Heart left ventricle (tissue), 16 donors: ENCODE measurements at regions not wholly inside any gene's neighbourhood (a gene's known extent, or its start where the extent isn't known, plus 50 kb on each side); places are given as distances from the start of the nearest gene placed in this dataset.

Experiments
- ATAC-seq, 4 donors: fragments of 200-7000 bp; cut with Tn5 transposase; one replicate each; pipeline ENCODE4 v1.9.1; 2020 to 2022; ENCODE audit warnings: moderate library complexity in 4 of 4, mild to moderate bottlenecking in 3 of 4, moderate number of reproducible peaks in 1 of 4
- DNase-seq, 5 donors: peaks; one replicate each; pipeline ENCODE4 v3.0.0-alpha.2; 2020
- H3K27ac ChIP-seq, 12 donors: fragments of 200-600 bp; sonication (generic) in 4 of 12; one replicate each; pipeline versions ENCODE4 v1.5.0 to v1.8.0; 2016 to 2022; ENCODE audit warnings: mild to moderate bottlenecking in 2 of 12
- H3K27me3 ChIP-seq, 9 donors: fragments of 200-600 bp; sonication (generic) in 2 of 9; one replicate each; pipeline versions ENCODE4 v1.5.1 to v1.8.0; 2016 to 2022; ENCODE audit warnings: mild to moderate bottlenecking in 3 of 9
- H3K36me3 ChIP-seq, 9 donors: fragments of 200-600 bp; sonication (generic) in 2 of 9; one replicate each; pipeline versions ENCODE4 v1.5.0 to v1.8.0; 2018 to 2022; ENCODE audit warnings: mild to moderate bottlenecking in 2 of 9
- H3K4me1 ChIP-seq, 12 donors: fragments of 200-600 bp; sonication (generic) in 4 of 12; one replicate each; pipeline versions ENCODE4 v1.5.0 to v1.8.0; 2016 to 2022; ENCODE audit warnings: mild to moderate bottlenecking in 3 of 12
- H3K4me3 ChIP-seq, 12 donors: fragments of 200-600 bp; sonication (generic) in 4 of 12; one replicate each; pipeline versions ENCODE4 v1.5.0 to v1.8.0; 2017 to 2022; ENCODE audit warnings: mild to moderate bottlenecking in 9 of 12, moderate library complexity in 4 of 12
- H3K9me3 ChIP-seq, 12 donors: fragments of 200-600 bp; sonication (generic) in 4 of 12; one replicate each; pipeline versions ENCODE4 v1.5.0 to v1.8.0; 2016 to 2022; ENCODE audit warnings: mild to moderate bottlenecking in 1 of 12
- POLR2A ChIP-seq, 2 donors: fragments of 450-650 bp; IDR thresholded peaks; one replicate each; pipeline ENCODE4 v1.6.1; 2017; ENCODE audit warnings: antibody characterized with exemption in 2 of 2, mild to moderate bottlenecking in 2 of 2, moderate library complexity in 2 of 2
- WGBS, 4 donors: extraction: QIAGEN DNeasy Blood & Tissue Kit in 2 of 4; methylation state at CpG; one replicate each; pipeline versions ENCODE4 v1.1.5 to v1.1.7; 2013 to 2018; 5-methylcytosine and 5-hydroxymethylcytosine counted together
- intact Hi-C, 10 donors: fragments of 100-400 bp; cut with DNase I; formaldehyde crosslinking; loops; one replicate each; pipeline versions ENCODE4 v1.11.1 to v1.14.2; 2022
- TF ChIP-seq, protein P1 (sequence below), 12 donors: fragments of 200-600 bp; sonication (generic) in 4 of 12; IDR thresholded peaks; one replicate each; pipeline versions ENCODE4 v1.5.0 to v1.8.0; 2018 to 2022; ENCODE audit warnings: antibody characterized with exemption in 12 of 12, mild to moderate bottlenecking in 5 of 12
- donor health status: ischemic (EF 13 %, LVEDD 7.1; RV severe dilation, severe dysfunction).
- donor health status: healthy with polysubstance abuse.
- donor health status: DM: no; HTN: yes; CAD: no.
- donor health status: DM: no; HTN: no; CAD: no.
- donor health status: ischemic (EF 25% LVEDD 6.9; RV normal size, moderate dysfunction).
- donor health status: ischemic (EF 25% LVEDD 5.7; RV mildly dilated, moderate dysfunction).
- donor health status: healthy.
- donor health status: DM: yes; HTN: yes; CAD: no.
- donor health status: ischemic (EF 35%, LVEDD 5.7; RV mildly dilated, moderate dysfunction).
- donor health status: nonischemic (EF 11% LVEDD 7.7; RV severe dilation, severe dysfunction).
- donor health status: DM: yes; HTN: yes; CAD: no.
- donor health status: PGD.
- donor health status: ischemic (EF 29% LVEDD 5.4; RV normal size, mild dysfunction).
- donor health status: nonischemic (EF 23%, LVEDD 6.1; RV moderate dilation, normal function).

DNA sequence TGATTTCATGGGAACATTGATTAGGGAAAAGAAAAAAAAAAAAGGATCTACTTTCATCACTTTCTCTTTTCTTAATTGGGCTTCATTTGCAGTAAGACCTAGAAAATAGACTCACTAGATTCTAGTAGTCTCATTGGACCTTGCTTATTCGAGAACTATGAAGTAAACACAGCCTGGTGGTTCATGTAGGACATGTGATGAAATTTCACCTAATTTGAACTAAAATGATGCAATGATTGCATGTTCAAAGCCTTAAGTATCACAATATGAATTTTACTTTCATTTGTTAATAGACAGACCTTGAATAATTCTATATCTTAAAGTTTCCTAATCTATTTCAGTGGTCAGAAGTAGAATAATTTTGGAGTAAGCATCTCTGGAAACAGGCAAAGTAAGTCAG is 688.9 kb upstream of the NRXN1 start:
- TF ChIP-seq POLR2A (IDR thresholded peaks at IDR 0.05): no peak
- TF ChIP-seq, protein P1, sequence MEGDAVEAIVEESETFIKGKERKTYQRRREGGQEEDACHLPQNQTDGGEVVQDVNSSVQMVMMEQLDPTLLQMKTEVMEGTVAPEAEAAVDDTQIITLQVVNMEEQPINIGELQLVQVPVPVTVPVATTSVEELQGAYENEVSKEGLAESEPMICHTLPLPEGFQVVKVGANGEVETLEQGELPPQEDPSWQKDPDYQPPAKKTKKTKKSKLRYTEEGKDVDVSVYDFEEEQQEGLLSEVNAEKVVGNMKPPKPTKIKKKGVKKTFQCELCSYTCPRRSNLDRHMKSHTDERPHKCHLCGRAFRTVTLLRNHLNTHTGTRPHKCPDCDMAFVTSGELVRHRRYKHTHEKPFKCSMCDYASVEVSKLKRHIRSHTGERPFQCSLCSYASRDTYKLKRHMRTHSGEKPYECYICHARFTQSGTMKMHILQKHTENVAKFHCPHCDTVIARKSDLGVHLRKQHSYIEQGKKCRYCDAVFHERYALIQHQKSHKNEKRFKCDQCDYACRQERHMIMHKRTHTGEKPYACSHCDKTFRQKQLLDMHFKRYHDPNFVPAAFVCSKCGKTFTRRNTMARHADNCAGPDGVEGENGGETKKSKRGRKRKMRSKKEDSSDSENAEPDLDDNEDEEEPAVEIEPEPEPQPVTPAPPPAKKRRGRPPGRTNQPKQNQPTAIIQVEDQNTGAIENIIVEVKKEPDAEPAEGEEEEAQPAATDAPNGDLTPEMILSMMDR (IDR thresholded peaks at IDR 0.05): no peak
- no peaks in the 10 kb centered on the region for H3K4me1 ChIP-seq
- DNase-seq (no peak), ATAC-seq (no peak)
- no peaks in the 10 kb centered on the region for H3K27me3 ChIP-seq
- 74 to 89% (median 78%) methylated on average over 1 of the region's 1 CpG for WGBS, 4 donors
- H3K4me3 ChIP-seq: no peak overlapping the region
- intact Hi-C loops: no loop called here
- H3K36me3 ChIP-seq: no peaks in the 10 kb centered on the region
- H3K9me3 ChIP-seq: no peaks in the 10 kb centered on the region
- no peak overlapping the region for H3K27ac ChIP-seq

DNA sequence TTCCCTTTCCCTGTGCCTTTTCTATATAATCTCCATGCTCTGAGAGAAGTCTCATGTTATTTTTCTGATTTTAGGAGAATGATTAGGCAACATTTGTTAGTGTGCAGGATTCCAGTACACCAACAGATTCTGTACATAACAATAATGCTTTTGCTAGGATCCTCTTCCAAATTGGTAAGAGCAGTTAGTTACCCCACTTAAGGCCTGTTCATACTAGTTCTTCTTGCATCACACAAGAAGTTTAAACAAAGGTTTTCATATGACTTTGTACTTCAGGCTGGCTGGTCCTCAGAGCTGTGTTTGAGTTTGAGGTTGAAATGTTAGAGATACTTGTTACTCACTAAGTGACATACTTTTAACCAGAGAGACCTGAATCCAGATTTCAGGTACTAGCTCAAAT is 686.9 kb upstream of the NRXN1 start:
- Histone ChIP-seq H3K27ac (no peak overlapping the region), H3K27me3 (no peaks in the 10 kb centered on the region), H3K36me3 (no peaks in the 10 kb centered on the region), H3K4me1 (no peaks in the 10 kb centered on the region), H3K9me3 (peaks cover 0 to 7% (median under 1%) of the 10 kb centered on the region in 12 donors), H3K4me3 (no peak overlapping the region)
- ATAC-seq (no peak), DNase-seq (no peak)
- intact Hi-C loops: no loop called here
- TF ChIP-seq POLR2A (IDR thresholded peaks at IDR 0.05): no peak
- TF ChIP-seq, protein P1 (IDR thresholded peaks at IDR 0.05): no peak

DNA sequence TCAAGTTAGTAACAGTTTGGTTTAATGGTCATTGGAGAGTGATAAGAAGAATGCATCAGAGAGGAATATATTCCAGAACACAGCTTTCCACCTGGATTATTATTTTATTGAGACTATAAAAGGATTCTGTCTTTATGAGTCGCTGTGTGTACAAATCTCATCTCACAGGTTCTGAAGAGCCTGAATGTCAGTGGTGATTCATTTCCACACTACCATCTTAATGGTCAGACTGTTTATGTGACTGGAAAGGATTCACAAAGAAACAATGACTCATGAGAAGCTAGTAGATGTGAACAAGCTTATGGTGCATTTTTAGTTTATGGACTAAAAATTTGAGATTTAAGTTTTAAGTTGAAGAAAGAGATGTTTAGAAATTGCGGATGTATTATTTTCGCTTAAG is 685.4 kb upstream of the NRXN1 start:
- no peaks in the 10 kb centered on the region for H3K36me3 ChIP-seq
- DNase-seq (no peak), ATAC-seq (no peak)
- H3K27me3 ChIP-seq: no peaks in the 10 kb centered on the region
- intact Hi-C loops: no loop called here
- no peaks in the 10 kb centered on the region for H3K4me1 ChIP-seq
- no peak overlapping the region for H3K27ac ChIP-seq
- H3K9me3 ChIP-seq: peaks cover 0 to 17% (median 10%) of the 10 kb centered on the region in 12 donors
- 89 to 91% (median 90%) methylated on average over 3 of the region's 3 CpGs for WGBS, 4 donors
- TF ChIP-seq, protein P1 (IDR thresholded peaks at IDR 0.05): no peak
- TF ChIP-seq POLR2A (IDR thresholded peaks at IDR 0.05): no peak
- H3K4me3 ChIP-seq: no peak overlapping the region

DNA sequence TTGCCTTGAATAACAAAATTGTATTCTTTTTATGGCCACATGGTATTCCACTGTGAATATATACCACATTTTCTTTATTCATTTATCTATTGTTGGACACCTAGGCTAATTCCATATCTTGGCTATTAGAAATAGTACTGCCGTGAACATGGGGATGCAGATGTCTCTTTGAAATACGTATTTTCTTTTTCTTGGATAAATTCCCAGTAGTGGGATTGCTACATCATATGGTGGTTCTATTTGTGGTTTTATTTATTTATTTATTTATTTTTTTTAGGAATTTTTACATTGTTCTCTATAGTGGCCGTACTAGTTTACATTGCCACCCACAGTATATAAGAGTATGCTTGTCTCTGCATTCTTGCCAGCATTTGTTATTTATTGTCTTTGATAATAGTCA is 679.8 kb upstream of the NRXN1 start:
- no peaks in the 10 kb centered on the region for H3K4me1 ChIP-seq
- H3K4me3 ChIP-seq: no peak overlapping the region
- 61 to 69% (median 65%) methylated on average over 3 of the region's 3 CpGs for WGBS, 4 donors
- intact Hi-C loops: no loop called here
- H3K36me3 ChIP-seq: no peaks in the 10 kb centered on the region
- TF ChIP-seq, protein P1 (IDR thresholded peaks at IDR 0.05): no peak
- no peak for TF ChIP-seq POLR2A (IDR thresholded peaks at IDR 0.05)
- H3K27ac ChIP-seq: no peak overlapping the region
- no peak for DNase-seq
- peaks cover 0 to 17% (median 11%) of the 10 kb centered on the region in 12 donors for H3K9me3 ChIP-seq
- no peaks in the 10 kb centered on the region for H3K27me3 ChIP-seq
- ATAC-seq: no peak
